ENCODE measurements at regions not wholly inside any gene's neighbourhood (a gene's known extent, or its start where the extent isn't known, plus 50 kb on each side); places are given as distances from the start of the nearest gene placed in this dataset.
"Not testable (repeated sequence)": the region's sequence is repeated elsewhere in the genome, so short reads cannot be mapped to it uniquely, and the experiment has no call there.

DNA sequence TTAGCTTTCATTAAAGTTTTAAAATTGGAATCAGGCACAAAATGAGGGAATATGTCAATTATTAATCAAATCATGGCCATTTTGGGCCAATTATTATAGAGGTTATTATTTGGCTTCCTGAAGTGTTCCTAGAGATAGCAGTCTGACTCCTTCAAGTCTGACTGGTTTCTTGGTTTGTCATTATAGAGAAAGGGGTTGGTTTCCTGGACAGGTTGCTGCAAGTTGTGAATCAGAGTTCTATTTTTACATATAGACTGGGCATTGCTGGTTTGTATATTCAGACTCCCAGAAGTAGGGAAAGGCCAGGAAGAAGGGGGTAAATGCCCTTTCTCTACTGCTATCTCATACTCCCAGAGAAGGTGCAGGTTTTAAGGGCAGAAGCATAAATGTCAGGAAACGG, 121.4 kb upstream of the CEP162 start:
- no peak for DNase-seq
- in situ Hi-C loops (cut with HindIII; ENCODE audit: low pct_ligation_motif_present, low pct_unique_long_range_greater_than_20kb, low sequenced_read_pairs): no loop called here

- in situ Hi-C loops (cut with HindIII; ENCODE audit: low pct_ligation_motif_present, low pct_unique_long_range_greater_than_20kb, low sequenced_read_pairs): no loop called here
- peak; percentile 2 for DNase-seq
Observed at GRCh38 chr6:84346372-84346771, 118.9 kb upstream of the CEP162 start.

- in situ Hi-C loops (cut with HindIII; ENCODE audit: low pct_ligation_motif_present, low pct_unique_long_range_greater_than_20kb, low sequenced_read_pairs): no loop called here
- DNase-seq: no peak
Observed at GRCh38 chr6:84344005-84344404, 116.6 kb upstream of the CEP162 start.

DNA sequence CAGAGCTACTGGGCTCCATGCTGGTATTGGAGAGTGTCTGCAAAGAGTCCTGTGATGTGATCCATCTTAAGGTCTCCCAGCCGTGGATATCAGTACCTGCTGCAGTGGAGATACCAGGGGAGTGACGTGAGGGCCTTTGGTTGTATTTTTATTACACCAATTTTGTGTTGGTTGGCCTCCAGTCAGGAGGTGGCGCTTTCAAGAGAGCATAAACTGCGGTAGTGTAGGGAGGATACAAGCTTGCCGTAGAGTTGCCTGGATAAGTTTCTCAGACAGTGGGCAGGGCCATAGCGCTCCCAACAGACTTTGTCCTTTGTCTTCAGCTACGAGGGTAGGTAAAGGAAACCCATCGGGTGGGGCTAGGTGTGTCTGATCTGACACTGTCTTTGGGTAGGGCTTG, 113.0 kb upstream of the CEP162 start:
- in situ Hi-C loops (cut with HindIII; ENCODE audit: low pct_ligation_motif_present, low pct_unique_long_range_greater_than_20kb, low sequenced_read_pairs): no loop called here

DNA sequence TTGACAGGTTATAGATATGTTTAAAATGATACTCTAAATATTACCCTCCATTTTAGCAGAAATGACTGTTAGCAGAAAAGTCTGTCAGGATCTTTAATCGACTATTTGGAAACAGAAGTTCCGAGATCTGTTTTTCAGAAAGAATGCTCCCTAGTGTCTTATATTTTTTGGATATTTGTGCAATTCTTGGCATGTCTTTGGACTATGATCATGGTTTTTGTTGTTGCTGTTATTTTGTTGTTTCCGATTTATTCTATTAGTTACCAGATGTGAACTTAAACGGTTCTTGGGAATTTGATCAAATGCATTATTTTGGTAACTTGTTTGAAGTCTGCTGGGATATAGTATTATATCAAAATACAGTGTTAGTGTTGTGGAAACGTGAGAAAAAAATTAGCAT, 106.4 kb upstream of the CEP162 start:
- in situ Hi-C loops (cut with HindIII; ENCODE audit: low pct_ligation_motif_present, low pct_unique_long_range_greater_than_20kb, low sequenced_read_pairs): no loop called here
- DNase-seq: no peak

More for the DNA sequence above, 113.0 kb upstream of the CEP162 start:
- no peak for DNase-seq

DNA sequence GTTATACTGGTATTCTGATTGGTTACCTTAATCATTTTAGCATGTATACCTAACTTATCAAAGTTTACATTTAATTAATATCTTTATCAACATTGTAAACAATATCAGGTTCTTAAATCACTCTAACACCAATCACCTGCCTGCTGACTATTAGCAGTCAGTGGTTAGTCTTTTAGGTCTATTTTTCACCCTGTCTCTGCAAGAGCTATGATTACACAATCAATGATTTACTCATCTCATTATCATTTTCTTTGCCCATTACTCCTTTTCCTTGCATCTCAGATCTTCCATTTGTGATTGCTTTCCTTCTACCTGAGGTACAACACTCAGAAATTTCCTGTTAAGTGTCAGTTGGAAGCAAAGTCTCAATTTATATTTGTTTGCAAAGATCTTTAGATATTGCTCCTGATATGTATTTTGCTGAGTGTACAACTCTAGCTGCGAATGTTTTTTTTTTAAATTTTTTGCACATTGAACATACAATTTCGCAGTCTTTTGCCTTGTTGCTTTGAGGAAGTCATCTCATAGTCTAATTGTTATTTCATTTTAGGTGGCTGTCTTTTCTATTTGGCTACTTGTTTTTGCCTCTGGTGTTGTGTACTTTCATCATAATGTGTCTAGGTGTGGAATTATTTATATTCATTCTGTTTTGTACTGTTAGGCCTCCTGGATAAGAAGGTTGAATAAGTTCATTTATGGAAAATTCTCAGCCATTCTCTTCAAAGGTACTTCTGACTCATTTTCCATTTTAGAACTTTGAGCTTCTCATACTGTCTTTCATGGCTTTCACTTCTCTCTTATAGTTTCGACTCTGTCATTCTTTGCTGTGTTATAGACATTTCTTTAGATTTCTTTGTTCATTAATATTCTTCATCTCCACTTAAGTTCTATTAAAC, 104.9 kb upstream of the CEP162 start:
- no peak for DNase-seq
- in situ Hi-C loops (cut with HindIII; ENCODE audit: low pct_ligation_motif_present, low pct_unique_long_range_greater_than_20kb, low sequenced_read_pairs): no loop called here

GRCh38 chr6:84330325-84330724, 102.9 kb upstream of the CEP162 start:
- no peak for DNase-seq
- in situ Hi-C loops (cut with HindIII; ENCODE audit: low pct_ligation_motif_present, low pct_unique_long_range_greater_than_20kb, low sequenced_read_pairs): no loop called here

- in situ Hi-C loops (cut with HindIII; ENCODE audit: low pct_ligation_motif_present, low pct_unique_long_range_greater_than_20kb, low sequenced_read_pairs): no loop called here
- no peak for DNase-seq
Observed at GRCh38 chr6:84329516-84329915, 102.1 kb upstream of the CEP162 start.

DNA sequence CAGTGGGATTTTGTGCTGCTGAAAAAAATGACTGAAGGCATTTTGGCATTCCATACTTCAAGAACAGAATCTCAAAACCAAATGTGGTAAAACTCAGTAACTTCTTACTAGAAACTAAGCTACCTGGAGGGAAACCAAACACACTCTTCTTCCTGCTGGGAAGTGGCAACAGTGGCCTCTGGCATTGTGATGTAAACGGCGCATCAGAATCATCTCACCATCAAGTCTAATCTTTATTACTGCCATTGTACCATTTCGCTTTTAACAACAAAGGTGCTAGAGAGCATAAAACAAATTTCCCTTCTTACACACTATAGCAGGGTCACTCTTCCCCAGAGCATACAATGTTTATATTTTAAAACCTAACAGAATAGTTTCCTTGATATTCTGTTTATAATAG, 101.6 kb upstream of the CEP162 start:
- in situ Hi-C loops (cut with HindIII; ENCODE audit: low pct_ligation_motif_present, low pct_unique_long_range_greater_than_20kb, low sequenced_read_pairs): no loop called here
- no peak for DNase-seq

GRCh38 chr6:84317463-84317862, 90.0 kb upstream of the CEP162 start:
- in situ Hi-C loops (cut with HindIII; ENCODE audit: low pct_ligation_motif_present, low pct_unique_long_range_greater_than_20kb, low sequenced_read_pairs): no loop called here

GRCh38 chr6:84314377-84314898, 87.0 kb upstream of the CEP162 start:
- in situ Hi-C loops (cut with HindIII; ENCODE audit: low pct_ligation_motif_present, low pct_unique_long_range_greater_than_20kb, low sequenced_read_pairs): no loop called here
- no peak for DNase-seq

More at GRCh38 chr6:84317463-84317862, 90.0 kb upstream of the CEP162 start:
- no peak for DNase-seq

- DNase-seq: no peak
- in situ Hi-C loops (cut with HindIII; ENCODE audit: low pct_ligation_motif_present, low pct_unique_long_range_greater_than_20kb, low sequenced_read_pairs): no loop called here
Observed at GRCh38 chr6:84309336-84309735, 81.9 kb upstream of the CEP162 start.

GRCh38 chr6:84304881-84305280, 77.4 kb upstream of the CEP162 start:
- no peak for DNase-seq
- in situ Hi-C loops (cut with HindIII; ENCODE audit: low pct_ligation_motif_present, low pct_unique_long_range_greater_than_20kb, low sequenced_read_pairs): no loop called here

- in situ Hi-C loops (cut with HindIII; ENCODE audit: low pct_ligation_motif_present, low pct_unique_long_range_greater_than_20kb, low sequenced_read_pairs); DNase-seq: not testable (repeated sequence)
Observed at GRCh38 chr6:84291033-84291432, 63.6 kb upstream of the CEP162 start.

GRCh38 chr6:84284428-84285049, 57.1 kb upstream of the CEP162 start:
- in situ Hi-C loops (cut with HindIII; ENCODE audit: low pct_ligation_motif_present, low pct_unique_long_range_greater_than_20kb, low sequenced_read_pairs): no loop called here
- peak; percentile 22 for DNase-seq

DNA sequence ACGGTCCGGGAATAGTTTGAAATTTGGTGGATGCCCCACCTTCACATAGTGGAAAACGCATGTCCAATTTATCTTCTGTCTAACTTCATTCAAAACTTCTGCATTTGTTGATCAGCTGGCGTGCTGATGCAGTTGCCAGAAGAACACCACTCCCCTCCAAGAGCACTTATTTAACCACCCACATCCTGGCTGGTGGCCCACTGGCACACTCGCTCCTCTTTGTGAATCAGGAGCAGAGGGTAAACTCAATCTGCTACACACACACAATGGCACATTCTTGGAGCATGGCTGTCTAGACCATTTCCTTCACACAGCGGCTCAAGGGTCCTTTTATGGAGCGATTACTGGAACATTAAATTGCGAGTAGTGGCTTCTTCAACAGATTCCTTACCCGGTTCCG, 55.1 kb upstream of the CEP162 start:
- in situ Hi-C loops (cut with HindIII; ENCODE audit: low pct_ligation_motif_present, low pct_unique_long_range_greater_than_20kb, low sequenced_read_pairs): no loop called here
- DNase-seq: no peak

GRCh38 chr6:84280639-84281038, 53.2 kb upstream of the CEP162 start:
- in situ Hi-C loops (cut with HindIII; ENCODE audit: low pct_ligation_motif_present, low pct_unique_long_range_greater_than_20kb, low sequenced_read_pairs): no loop called here
- DNase-seq: no peak

DNA sequence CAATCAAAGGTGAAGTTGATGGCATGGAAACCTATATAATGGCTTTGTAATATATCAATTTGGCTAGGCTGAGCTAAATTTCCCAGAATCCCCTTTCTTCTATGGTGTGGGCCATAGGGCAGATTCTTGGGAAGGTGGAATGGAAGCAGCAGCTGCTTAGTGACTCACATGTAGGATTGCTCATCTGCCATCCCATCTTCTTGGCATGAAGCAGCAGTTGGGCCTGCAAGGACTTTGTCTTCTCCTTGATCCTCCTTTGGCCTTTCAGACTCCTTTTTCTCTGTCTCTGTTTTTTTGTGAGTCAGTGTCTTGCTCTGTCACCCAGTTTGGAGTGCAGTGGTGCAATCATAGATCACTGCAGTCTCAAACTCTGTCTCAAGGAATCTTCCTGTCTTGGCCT, 52.6 kb upstream of the CEP162 start:
- no peak for DNase-seq
- in situ Hi-C loops (cut with HindIII; ENCODE audit: low pct_ligation_motif_present, low pct_unique_long_range_greater_than_20kb, low sequenced_read_pairs): no loop called here

- DNase-seq: no peak
- in situ Hi-C loops (cut with HindIII; ENCODE audit: low pct_ligation_motif_present, low pct_unique_long_range_greater_than_20kb, low sequenced_read_pairs): no loop called here
Observed at GRCh38 chr6:84278321-84278998, 51.0 kb upstream of the CEP162 start.
